Glomerular endothelial cell (primary cell): ENCODE measurements at regions not wholly inside any gene's neighbourhood (a gene's known extent, or its start where the extent isn't known, plus 50 kb on each side); places are given as distances from the start of the nearest gene placed in this dataset.

Experiments
- DNase-seq: peaks from one replicate; pipeline ENCODE4 v3.0.0-alpha.2; 2011; ENCODE audit warnings: low read depth, low spot score; ENCODE audit errors: extremely low read depth

GRCh38 chr3:24639481-24640329 is 145.1 kb upstream of the THRB start:
- DNase-seq = no peak

GRCh38 chr3:24640330-24640877 is 145.8 kb upstream of the THRB start:
- DNase-seq = peak; percentile 9

- no peak for DNase-seq
Observed at GRCh38 chr3:24641628-24642027, 147.0 kb upstream of the THRB start.

GRCh38 chr3:24645047-24645446 is 150.4 kb upstream of the THRB start:
- no peak for DNase-seq

GRCh38 chr3:24646790-24647189 is 152.1 kb upstream of the THRB start:
- DNase-seq = no peak

GRCh38 chr3:24648063-24648462 is 153.4 kb upstream of the THRB start:
- DNase-seq = no peak

GRCh38 chr3:24650839-24651238 is 156.2 kb upstream of the THRB start:
- DNase-seq = no peak

- no peak for DNase-seq
Observed at GRCh38 chr3:24657870-24658510, 163.3 kb upstream of the THRB start.

- no peak for DNase-seq
Observed at GRCh38 chr3:24661175-24661584, 166.5 kb upstream of the THRB start.

GRCh38 chr3:24662449-24663345 is 168.0 kb upstream of the THRB start:
- no peak for DNase-seq

- no peak for DNase-seq
Observed at GRCh38 chr3:24663406-24663805, 168.8 kb upstream of the THRB start.

- no peak for DNase-seq
Observed at GRCh38 chr3:24668039-24668438, 173.4 kb upstream of the THRB start.

- DNase-seq = no peak
Observed at GRCh38 chr3:24670871-24671270, 176.2 kb upstream of the THRB start.

- no peak for DNase-seq
Observed at GRCh38 chr3:24673596-24673995, 178.9 kb upstream of the THRB start.

- no peak for DNase-seq
Observed at GRCh38 chr3:24674261-24674660, 179.6 kb upstream of the THRB start.

GRCh38 chr3:24678021-24678420 is 183.4 kb upstream of the THRB start:
- no peak for DNase-seq

GRCh38 chr3:24678421-24678865 is 183.8 kb upstream of the THRB start:
- DNase-seq = no peak

GRCh38 chr3:24679429-24679828 is 184.8 kb upstream of the THRB start:
- DNase-seq = no peak

- no peak for DNase-seq
Observed at GRCh38 chr3:24680214-24680967, 185.7 kb upstream of the THRB start.

GRCh38 chr3:24682141-24682547 is 187.5 kb upstream of the THRB start:
- no peak for DNase-seq
